DOHH2 (cell line): ENCODE measurements at regions not wholly inside any gene's neighbourhood (a gene's known extent, or its start where the extent isn't known, plus 50 kb on each side); places are given as distances from the start of the nearest gene placed in this dataset.

Experiments
- EZH2phosphoT487 ChIP-seq: fragments of 200-600 bp; sonication (generic); IDR thresholded peaks from 2 replicates; pipeline ENCODE4 v1.6.1; 2017; ENCODE audit warnings: borderline replicate concordance, mild to moderate bottlenecking, antibody characterized with exemption, low read length, moderate library complexity, mixed read lengths
- TF ChIP-seq, protein P1 (sequence below): fragments of 200-600 bp; sonication (generic); IDR thresholded peaks from one replicate; pipeline ENCODE4 v1.5.1; 2014; ENCODE audit warnings: antibody characterized with exemption, mild to moderate bottlenecking, low read depth, low read length; ENCODE audit not compliant: poor library complexity, severe bottlenecking

DNA sequence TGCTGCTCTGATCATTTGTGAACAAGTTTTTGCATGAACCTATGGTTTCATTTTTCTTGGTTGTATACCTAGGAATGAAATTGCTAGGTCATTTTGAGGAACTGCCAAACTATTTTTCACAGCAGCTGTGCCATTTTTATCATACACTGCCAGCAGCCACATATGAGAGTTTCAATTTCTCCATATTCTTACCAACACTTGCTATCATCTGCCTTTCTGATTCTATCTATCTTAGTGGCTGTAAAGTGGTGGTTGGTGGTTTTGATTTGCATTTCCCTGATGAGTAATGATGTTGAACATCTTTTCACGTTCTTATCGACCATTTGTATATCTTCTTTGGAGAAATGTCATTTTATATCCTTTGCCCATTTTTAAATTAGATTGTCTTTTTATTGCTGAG is 146.1 kb downstream of the C12orf75 start:
- TF ChIP-seq, protein P1, sequence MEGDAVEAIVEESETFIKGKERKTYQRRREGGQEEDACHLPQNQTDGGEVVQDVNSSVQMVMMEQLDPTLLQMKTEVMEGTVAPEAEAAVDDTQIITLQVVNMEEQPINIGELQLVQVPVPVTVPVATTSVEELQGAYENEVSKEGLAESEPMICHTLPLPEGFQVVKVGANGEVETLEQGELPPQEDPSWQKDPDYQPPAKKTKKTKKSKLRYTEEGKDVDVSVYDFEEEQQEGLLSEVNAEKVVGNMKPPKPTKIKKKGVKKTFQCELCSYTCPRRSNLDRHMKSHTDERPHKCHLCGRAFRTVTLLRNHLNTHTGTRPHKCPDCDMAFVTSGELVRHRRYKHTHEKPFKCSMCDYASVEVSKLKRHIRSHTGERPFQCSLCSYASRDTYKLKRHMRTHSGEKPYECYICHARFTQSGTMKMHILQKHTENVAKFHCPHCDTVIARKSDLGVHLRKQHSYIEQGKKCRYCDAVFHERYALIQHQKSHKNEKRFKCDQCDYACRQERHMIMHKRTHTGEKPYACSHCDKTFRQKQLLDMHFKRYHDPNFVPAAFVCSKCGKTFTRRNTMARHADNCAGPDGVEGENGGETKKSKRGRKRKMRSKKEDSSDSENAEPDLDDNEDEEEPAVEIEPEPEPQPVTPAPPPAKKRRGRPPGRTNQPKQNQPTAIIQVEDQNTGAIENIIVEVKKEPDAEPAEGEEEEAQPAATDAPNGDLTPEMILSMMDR, result no peak
- TF ChIP-seq EZH2phosphoT487, result no peak
